Right renal cortex interstitium (tissue), 3 donors: ENCODE measurements at regions not wholly inside any gene's neighbourhood (a gene's known extent, or its start where the extent isn't known, plus 50 kb on each side); places are given as distances from the start of the nearest gene placed in this dataset.
"Not testable (repeated sequence)": the region's sequence is repeated elsewhere in the genome, so short reads cannot be mapped to it uniquely, and the experiment has no call there.

Source experiments
- DNase-seq, 3 donors: peaks; one replicate each; pipeline ENCODE4 v3.0.0-alpha.2; 2013; ENCODE audit warnings: low read depth in 3 of 3, low spot score in 2 of 3

DNA sequence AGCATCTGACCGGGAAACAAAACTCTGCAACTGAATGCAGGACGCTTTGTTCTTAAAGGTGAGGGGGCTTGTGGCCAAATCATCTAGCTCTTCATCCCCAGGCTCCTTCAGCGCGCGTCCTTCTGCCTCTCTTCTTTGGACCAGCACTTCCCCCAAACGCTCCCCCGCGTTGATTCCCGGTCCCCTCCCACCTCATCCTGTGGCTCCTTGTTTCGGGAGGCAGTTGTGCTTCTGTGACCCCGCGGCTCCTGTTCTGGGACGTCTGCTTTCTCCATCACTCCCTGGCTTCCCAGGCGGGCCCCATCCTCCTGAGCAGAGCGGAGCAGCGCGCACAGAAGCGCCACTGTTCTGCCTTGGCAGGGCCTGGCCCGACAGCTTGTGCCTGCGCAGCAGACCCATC, 109.7 kb upstream of the ZNG1E start:
- not testable (repeated sequence) for DNase-seq

DNA sequence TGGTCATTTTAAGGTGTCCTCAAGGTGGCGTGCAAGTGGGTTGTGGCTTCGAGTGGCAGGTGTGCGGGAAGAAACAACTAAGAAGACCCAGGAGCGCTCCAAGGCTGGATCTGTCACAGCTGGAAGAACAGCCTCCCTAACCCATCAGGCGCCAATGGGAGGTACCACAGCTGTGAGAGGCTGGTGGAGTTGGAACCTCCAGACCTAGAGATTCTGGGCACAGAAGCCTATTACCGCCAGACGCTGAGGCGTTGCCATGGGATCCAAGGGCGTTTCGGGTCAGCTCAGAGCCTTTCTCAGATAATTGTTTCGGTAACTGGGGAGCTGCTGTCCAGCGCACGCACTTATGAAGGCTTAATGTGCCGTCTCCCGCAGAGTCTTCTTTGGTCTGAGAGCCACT, 156.7 kb upstream of the ZNG1E start:
- DNase-seq, result not testable (repeated sequence)

DNA sequence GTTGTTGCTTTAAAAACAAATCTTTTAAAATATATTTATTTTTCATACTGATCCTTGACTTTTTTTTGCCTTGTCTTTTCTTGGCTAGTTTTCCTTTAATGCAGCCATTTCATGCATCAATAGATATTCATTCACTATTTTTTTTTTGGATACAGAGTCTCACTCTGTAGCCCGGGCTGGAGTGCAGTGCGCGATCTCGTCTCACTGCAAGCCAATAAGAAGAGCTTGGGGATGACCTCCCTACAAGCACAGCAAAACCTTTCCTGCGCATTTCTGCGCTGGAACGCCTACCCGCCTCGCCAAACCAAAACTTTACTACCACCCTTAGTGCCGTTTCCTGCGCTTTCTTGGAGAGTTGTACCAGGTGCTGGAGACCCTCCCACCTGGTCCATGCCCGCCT, 161.3 kb upstream of the ZNG1E start:
- DNase-seq, result not testable (repeated sequence)

DNA sequence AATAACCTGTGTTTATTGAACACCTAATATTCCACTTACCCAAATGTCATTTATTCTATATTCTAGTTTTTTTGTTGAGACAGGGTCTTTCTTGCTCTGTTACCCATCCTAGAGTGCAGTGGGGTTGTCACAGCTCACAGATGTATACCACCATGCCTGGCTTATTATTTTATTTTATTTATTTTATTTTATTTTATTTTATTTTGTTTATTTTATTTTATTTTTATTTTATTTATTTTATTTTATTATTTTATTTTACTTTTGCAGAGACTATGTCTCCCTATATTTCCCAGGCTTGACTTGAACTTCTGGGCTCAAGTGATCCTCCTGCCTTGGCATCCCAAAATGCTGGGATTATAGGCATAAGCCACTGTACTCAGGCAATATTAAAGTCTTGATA, 167.8 kb upstream of the ZNG1E start:
- DNase-seq, result not testable (repeated sequence)

DNA sequence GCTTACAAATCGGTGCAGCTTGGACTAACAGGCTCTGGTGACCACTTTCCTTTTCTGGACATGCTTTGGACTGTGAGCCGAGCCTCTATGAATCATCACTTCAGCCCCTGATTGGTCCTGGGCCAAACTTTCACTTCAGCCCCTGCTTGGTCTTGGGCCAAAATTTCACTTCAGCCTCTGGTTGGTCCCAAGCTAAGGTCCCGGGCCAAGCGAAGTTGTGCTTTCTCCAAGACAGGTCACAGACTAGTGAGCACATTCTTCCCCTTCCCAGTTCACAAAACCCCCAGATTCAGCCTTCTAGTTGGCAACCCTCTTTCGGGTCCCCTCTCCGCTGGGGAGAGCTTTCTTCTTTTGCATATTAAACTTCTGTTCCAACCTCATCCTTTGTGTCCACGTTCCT, 171.0 kb upstream of the ZNG1E start:
- not testable (repeated sequence) for DNase-seq

DNA sequence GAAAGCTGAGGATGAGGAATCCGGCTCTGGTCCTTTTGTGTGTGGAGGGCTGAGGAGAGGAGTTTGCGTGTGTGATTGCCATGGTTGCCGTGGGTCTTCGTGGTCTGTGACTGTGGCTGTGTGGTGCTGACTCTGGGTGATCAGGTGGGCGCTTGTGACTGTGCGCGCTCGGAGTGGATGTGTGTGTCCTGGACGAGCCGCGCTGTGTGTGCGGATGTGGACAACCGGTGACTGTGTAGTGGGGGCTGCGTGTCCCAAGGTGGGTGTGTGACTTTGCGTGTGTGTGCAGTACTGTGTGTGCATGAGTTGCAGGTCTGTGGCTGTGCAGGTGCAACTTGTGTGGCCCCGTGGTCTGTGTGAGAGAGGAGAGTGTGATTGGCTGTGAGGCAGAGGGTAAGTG, 172.0 kb upstream of the ZNG1E start:
- DNase-seq, result not testable (repeated sequence)

DNA sequence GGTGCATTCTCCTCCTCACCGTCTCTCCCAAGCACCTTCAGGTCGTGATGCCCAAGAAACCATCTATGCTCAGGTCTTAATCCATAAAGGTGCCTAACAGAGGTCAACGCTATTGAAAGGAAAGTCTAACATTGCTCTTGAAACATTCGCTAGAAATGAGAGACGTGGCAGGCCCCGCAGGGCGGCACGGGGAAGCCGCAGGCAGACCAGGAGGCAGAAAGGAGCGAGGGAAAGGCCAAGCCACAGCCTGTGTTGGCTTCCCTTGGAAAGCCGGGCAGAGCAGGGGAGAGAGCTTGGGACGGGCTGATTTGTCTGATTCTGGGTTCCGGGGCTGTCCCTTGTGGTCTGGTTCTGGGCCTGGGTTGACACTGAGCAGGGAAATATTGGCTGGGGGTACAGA, 192.8 kb upstream of the ZNG1E start:
- not testable (repeated sequence) for DNase-seq

DNA sequence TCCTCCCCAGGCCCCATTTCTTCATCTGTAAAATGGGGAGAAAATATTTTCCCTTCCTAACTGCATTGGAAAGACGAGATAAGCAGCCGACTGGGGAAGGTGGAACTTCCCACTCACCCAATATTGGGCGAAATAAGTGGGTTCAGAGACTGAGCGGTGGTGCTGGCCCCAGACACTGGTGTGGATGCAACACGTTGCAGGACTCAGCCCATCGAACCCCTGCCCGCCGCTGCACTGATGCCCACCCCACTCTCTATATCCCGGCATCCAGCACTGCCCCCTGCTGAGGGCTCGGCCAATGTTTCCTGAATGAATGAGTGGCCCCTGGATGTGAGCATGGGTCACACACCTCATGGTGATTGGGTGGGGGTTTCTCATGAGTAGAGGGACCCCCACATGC, 194.4 kb upstream of the ZNG1E start:
- not testable (repeated sequence) for DNase-seq

DNA sequence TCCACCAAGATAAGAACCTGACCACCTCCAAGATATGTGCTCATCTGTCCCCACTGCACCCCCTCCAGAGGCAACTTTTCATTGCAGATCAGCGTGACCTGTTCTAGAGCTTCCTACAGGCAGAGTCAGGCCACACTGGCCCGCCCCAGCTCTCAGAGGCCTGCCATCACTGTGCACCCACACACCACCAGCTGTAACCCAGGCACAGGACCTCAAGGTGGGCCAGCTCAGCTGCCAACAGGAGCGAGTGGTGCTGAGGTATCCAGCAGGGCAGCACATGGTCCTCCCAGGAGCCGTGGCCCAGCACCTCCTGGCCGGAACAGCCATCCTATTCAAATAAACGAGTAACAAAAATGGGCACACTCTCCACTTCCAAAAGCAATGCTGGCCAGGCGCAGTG, 189.9 kb upstream of the FOXD4L5 start:
- not testable (repeated sequence) for DNase-seq

DNA sequence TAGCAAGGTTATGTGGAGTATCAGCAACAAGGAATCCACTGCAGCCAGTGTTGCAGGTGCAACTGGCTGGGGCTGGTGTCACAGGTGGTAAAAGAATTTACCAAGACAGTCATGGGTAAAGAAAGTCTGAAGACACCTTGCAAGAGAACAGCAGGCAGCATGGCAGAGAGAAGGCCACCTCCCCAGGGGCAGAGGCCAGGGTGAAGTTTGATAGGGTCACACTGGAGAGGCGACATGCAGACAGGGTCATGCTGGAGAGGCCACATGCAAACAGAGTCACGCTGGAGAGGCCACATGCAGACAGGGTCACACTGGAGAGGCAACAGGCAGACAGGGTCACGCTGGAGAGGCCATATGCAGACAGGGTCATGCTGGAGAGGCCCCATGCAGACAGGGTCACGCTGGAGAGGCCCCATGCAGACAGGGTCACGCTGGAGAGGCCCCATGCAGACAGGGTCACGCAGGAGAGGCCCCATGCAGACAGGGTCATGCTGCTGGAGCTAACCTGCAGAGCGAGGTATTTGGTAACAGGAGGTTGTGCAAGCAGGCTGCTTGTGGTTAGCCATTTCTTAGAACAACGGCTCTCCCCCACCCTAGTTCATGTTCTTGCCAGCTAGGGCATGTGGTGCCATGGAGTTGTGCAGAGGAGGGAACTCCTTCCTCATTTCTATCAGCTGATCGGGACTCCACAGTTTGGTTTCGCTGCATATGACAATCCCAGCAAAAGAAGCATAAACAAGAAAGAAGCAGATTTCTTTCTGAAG, 188.2 kb upstream of the FOXD4L5 start:
- DNase-seq, result not testable (repeated sequence)

DNA sequence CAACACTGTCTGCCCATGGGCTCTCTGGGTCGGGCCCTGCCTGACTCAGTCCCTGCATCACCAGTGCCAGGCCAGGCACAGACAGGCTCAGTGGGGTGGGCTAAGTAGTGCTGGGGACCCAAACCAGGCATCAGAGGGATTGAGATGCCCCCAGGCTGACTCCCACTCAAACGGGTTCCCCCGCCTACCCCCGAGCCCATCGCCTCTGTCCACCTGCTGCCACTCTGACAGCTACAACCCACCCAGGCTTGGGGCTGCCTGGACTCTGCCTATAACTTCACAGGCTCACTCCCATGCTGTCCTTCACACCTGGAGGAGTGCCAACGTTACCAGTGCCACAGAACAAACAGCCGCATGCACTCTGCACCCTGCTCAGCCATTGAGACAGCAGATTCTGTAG, 186.1 kb upstream of the FOXD4L5 start:
- not testable (repeated sequence) for DNase-seq

DNA sequence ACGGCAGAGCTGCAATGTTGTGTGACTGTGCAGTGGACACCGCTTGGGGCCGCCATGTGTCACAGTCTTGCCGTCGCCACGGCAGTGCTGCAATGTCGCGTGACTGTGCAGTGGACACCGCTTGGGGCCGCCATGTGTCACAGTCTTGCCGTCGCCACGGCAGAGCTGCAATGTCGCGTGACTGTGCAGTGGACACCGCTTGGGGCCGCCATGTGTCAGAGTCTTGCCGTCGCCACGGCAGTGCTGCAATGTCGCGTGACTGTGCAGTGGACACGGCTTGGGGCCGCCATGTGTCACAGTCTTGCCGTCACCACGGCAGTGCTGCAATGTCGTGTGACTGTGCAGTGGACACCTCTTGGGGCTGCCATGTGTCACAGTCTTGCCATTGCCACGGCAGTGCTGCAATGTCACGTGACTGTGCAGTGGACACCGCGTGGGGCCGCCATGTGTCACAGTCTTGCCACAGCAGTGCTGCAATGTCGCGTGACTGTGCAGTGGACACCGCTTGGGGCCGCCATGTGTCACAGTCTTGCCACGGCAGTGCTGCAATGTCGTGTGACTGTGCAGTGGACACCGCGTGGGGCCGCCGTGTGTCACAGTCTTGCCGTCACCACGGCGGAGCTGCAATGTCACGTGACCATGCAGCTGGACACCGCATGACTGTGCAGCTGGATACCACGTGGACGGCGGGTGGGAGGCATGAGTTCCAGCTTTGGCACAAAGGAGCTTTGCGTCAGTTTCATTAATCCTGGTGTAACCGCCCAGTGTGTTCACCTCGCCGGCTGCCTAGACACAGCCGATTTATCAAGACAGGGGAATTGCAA, 182.1 kb upstream of the FOXD4L5 start:
- DNase-seq, result not testable (repeated sequence)

DNA sequence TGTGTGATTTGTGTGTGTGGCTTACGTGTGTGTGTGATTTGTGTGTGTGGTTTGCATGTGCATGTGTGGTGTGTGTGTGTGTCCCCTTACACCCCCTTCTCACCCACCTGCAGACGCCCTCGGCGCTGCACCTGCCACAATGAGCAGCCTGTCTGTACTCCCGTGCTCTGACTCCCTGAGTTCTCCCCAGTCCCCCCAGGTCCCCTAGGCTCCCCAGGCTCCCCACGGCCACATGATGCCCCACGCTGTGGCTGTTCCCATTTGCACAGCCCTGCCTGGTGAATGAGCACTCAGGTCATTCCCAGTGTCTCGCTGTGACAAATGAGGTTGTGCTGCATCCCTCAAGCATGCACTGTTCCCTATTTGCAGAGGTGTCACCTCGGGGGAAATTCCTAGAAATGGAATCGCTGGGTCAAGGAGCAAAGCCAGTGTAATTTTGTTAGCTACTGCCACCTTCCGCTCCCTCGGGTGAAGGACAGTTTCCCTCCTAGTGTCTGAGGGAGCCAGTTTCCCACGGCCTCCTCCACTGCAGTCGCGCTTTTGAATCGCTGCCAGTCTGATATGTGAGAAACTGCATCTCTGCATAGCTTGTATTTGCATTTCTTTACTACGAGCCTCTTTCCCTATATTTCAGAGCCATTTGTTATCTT, 180.4 kb upstream of the FOXD4L5 start:
- not testable (repeated sequence) for DNase-seq

DNA sequence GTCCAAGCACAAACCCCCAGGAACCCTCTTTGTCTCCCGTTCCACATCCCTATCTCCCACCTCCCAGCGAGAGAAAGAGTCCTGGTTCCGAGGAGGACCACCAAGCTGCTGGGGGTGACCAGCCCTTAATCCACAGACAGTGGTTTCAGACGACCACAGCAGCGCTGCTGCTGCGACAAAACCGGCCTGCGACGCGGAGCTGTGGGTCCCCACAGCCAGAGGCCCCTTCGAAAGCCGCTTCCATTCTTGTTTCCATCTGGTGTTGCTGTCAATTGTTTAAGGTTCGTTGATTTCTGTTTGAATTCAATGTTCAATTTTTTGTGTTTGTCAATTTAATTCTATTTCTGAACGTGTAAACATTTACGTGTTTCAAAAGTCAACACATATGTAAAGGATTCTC, 177.5 kb upstream of the FOXD4L5 start:
- not testable (repeated sequence) for DNase-seq

DNA sequence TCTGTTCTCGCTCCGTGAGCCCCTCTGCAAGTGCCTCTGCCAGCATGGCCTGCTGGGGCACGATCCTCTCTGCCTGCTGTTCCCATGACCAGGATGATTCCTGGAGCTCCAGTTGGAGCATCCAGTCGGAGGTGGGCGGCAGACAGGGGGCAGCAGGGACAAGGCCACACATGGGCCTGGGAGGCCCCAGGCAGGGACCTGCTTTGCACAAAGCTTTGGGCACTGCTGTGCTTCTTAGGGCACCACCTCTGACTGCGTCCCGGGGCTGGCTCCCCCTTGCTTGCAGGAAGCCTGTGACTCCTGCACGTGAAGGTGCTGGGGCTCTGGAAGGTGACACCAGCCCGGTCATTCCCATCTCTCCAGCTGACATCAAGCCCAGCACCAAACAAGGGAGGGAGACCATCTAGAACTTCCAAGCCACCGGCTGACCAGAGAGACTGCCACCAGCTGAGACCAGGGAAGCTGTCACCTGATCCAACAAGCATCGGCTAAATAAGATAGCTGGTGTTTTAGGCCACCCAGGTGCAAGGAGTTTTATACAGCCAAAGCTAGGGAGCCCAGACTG, 174.8 kb upstream of the FOXD4L5 start:
- no peak for DNase-seq

DNA sequence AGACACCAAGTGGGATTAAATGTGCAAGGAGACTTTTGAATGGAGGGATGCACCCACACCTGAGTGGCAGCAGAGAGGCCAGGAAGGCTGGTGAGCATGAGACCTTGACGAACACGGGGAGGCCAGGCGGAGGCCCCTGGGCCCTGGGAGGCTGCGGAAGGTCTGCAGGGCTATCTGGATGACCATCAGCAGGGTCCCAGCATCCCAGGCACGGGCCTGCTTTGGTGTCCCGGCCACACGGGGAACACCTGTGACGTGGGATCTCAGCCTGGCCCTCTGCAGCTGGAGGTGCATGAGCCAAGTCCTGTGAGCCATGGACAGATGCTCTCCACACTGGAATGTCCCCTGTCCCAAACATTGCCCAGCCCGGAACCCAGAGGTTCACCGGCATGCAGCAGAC, 174.0 kb upstream of the FOXD4L5 start:
- DNase-seq, result no peak

DNA sequence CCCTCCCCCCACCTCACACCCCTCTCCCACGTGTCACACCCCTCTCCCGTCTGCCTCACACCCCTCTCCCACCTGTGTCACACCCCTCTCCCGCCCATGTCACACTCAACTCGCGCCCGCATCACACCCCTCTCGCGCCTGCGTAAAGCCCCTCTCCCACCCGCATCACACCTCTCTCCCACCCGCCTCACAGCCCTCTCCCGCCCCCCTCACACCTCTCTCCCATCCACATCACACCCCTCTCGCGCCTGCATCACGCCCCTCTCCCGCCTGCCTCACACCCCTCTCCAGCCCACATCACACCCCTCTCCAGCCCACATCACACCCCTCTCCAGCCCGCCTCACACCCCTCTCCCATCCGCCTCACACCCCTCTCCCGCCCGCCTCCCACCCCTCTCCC, 173.5 kb upstream of the FOXD4L5 start:
- no peak for DNase-seq

DNA sequence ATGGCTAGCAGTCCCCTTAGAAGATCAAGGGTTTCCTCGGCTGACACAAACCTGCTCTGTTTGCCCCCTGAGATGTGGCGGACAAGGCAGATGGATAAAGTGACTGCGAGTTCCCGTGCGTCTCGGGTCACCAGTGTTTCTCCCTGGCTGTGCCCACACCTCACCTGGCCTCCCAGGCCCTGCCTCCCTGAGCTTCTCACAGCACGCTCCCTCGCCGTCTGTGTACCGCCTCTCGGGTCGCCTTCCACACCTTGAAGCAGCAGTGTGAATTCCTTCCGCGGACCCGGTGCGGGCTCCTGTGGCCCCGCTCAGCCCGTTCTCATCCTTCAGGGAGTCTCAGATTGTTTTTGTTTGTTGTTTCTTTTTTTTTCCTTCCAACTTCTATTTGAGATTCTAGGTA, 172.0 kb upstream of the FOXD4L5 start:
- DNase-seq, result not testable (repeated sequence)

DNA sequence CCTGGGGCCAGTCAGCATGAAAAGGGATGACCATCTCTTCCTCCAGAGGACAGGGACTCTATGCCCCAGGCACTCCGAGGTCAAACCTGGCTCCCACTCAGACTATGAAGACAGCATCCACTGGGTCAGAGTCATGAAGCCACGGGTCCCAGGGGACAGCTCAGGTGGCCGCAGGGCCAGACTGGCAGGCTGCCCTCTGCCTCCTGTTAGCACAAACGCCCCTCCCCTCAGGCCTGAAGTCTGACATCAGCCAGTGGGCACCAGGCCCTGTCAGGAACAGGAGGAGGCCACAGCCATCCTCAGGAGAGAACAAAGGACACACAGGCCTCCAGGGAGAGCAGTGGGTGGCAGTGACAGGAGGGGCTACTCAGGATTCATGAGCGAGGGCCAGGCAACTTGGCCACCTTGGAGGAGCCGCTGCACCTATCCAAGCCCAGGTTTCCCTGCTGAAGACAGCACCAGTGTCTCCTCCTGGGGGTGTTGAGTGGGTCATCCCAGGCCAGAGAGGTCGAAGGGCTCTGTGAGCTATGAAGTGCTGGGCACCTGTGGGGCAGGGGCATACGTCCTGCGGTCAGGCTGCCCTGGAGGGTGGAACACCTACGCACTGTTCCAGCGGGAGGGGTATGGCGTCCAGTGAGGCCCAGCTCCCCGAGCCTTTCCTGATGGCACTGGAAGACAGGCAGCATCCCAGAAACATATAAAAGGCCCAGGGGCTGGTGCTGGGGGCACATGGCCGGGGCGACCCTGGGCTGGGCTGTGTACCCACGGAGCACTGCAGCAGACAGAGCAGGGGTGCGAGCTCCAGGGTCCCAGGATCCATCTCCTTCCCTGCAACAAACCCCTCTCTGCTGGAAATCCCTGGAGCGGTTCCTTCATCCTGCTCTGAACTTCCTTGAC, 171.0 kb upstream of the FOXD4L5 start:
- not testable (repeated sequence) for DNase-seq

DNA sequence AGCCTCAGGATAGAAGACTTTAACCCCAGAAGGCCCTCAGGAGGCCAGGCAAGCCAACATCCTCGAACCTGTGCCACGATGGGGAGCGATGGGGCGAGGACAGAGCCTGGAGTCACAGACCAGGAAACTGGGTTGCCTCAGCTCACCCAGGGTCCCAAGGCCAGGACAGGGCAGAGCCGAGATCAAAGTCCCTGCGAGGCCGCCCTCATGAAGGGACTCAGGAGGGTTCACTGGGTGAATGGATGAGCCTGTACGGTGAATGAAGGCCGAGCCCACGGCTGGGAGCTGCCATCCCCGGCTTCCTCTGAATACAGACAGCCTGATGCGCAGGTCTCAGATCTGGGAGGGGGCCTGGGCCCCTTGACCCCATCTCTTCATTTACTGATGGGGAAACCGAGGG, 170.1 kb upstream of the FOXD4L5 start:
- DNase-seq, result not testable (repeated sequence)
